ENCODE measurements at regions not wholly inside any gene's neighbourhood (a gene's known extent, or its start where the extent isn't known, plus 50 kb on each side); places are given as distances from the start of the nearest gene placed in this dataset.

- DNase-seq (ENCODE audit: low read depth), result no peak
Measured at GRCh38 chr4:138312536-138312911, 70.4 kb upstream of the SLC7A11 start.

GRCh38 chr4:138311771-138312535 lies 69.8 kb upstream of the SLC7A11 start:
- DNase-seq (ENCODE audit: low read depth), result no peak

GRCh38 chr4:138310991-138311390 lies 68.8 kb upstream of the SLC7A11 start:
- no peak for DNase-seq (ENCODE audit: low read depth)

GRCh38 chr4:138310498-138310897 lies 68.3 kb upstream of the SLC7A11 start:
- no peak for DNase-seq (ENCODE audit: low read depth)

GRCh38 chr4:138308356-138308755 lies 66.2 kb upstream of the SLC7A11 start:
- DNase-seq (ENCODE audit: low read depth), result no peak

GRCh38 chr4:138307319-138307718 lies 65.2 kb upstream of the SLC7A11 start:
- no peak for DNase-seq (ENCODE audit: low read depth)

GRCh38 chr4:138305050-138305449 lies 62.9 kb upstream of the SLC7A11 start:
- no peak for DNase-seq (ENCODE audit: low read depth)

- DNase-seq (ENCODE audit: low read depth), result no peak
Measured at GRCh38 chr4:138301536-138301935, 59.4 kb upstream of the SLC7A11 start.

- no peak for DNase-seq (ENCODE audit: low read depth)
Measured at GRCh38 chr4:138300616-138301015, 58.5 kb upstream of the SLC7A11 start.

- no peak for DNase-seq (ENCODE audit: low read depth)
Measured at GRCh38 chr4:138299881-138300280, 57.7 kb upstream of the SLC7A11 start.

- DNase-seq (ENCODE audit: low read depth), result no peak
Measured at GRCh38 chr4:138298866-138299265, 56.7 kb upstream of the SLC7A11 start.

GRCh38 chr4:138298431-138298830 lies 56.3 kb upstream of the SLC7A11 start:
- DNase-seq (ENCODE audit: low read depth), result no peak

- no peak for DNase-seq (ENCODE audit: low read depth)
Measured at GRCh38 chr4:138297743-138298405, 55.7 kb upstream of the SLC7A11 start.

GRCh38 chr4:138292321-138292720 lies 50.2 kb upstream of the SLC7A11 start:
- no peak for DNase-seq (ENCODE audit: low read depth)
